HG02798 (cell line): ENCODE measurements at regions not wholly inside any gene's neighbourhood (a gene's known extent, or its start where the extent isn't known, plus 50 kb on each side); places are given as distances from the start of the nearest gene placed in this dataset.
"Not testable (repeated sequence)": the region's sequence is repeated elsewhere in the genome, so short reads cannot be mapped to it uniquely, and the experiment has no call there.

Experiments
- ATAC-seq: cut with Tn5 transposase; IDR thresholded peaks from one replicate; pipeline ENCODE4 v1.9.1; 2021; ENCODE audit warnings: mild to moderate bottlenecking; ENCODE audit not compliant: unreplicated experiment, poor library complexity

DNA sequence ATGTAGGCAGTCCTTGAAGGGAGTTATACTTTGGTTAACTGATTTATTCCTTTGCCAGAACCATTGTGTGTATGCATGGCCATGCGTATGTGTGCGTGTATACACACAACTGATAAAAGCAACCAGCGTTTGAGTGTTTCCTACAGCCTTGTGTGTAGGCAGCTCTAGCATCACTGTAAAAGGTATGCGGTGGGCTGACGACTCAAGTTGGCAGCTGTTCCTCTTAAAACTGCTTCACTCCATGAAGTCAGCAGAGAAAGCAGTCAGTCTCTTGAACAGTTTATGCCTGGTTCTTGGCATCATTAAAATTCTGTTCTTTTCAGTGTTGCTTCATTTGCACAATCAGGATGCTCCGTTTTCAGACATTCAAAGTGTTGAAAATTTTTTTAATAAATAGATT, 103.5 kb upstream of the FRMPD4 start:
- no peak for ATAC-seq

GRCh38 chrX:12042615-12043014, 95.7 kb upstream of the FRMPD4 start:
- no peak for ATAC-seq

- no peak for ATAC-seq
These were observed 86.2 kb upstream of the FRMPD4 start for GRCh38 chrX:12052109-12052508.

DNA sequence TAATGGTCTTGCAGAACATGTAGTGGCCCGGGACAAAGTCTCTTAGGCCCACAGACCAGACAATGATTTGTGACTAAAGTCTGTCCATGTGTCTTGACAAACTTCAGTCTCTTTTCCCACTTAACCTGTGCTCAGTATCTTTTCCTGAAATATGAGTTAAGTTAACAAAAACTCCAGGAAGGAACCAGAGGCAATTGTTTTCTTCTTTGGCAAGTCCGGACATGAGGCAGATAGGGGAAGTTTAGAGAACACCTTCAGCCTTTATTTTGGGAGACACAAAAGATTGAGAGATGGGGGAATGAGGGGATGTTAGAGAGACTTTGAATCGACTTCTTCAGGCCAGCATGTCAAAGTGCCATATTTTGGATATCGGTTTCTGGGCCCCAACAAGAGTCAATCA, 80.2 kb upstream of the FRMPD4 start:
- ATAC-seq, result no peak

DNA sequence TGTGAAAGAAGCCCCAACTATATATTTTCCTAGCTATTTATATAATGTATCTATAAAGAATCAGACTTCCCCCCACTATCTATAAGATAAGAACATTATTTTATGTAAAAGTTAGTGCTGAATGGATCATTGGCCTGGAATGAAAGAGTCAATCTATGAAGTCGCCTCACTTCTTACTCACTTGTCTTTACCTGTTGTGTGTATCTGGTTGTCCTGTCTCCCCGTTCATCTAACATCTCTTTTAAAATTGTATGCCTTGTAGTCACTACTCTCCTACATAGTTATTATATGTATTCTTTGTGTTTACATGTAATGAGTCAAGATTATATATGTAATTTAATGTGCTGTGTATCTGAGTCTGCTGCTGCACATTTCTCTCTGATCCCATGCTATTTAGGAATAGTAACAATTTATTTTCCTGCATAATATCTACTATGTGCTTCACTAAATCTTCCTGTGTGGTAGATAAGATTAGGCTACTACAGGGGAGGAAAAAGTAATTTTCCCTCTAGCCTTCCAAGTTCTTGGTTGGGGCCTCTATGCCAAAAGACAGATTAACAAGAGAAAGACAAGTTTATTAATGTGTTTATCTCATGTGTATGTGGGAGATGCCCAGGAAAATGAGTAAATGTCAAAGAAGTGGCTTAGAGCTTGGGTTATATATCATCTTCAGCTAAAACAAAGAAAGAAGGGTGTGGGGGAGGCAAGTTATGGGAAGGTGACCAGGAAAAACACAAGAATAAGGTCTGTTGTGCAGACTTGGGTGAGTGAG, 77.6 kb upstream of the FRMPD4 start:
- no peak for ATAC-seq

GRCh38 chrX:12065251-12065650, 73.0 kb upstream of the FRMPD4 start:
- no peak for ATAC-seq

GRCh38 chrX:12076046-12076445, 62.2 kb upstream of the FRMPD4 start:
- no peak for ATAC-seq

DNA sequence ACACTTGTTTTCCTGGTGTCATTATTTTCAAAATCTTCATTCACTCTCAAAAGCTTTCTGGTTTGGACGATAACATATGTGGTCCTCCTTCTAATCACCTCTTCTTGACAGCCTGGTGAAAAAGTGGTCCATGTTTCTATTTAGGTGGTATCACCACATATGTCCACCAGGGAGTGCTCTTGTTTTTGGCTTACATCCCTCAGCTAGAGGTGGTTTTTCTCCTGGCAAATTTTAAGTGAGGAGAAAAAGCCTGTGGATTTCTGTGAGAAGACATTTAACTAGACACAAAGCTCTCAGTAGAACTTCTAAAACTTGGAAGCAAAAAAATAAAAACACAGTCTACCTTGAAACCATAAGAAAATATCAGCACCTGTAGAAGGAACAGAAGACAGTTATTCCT, 58.0 kb upstream of the FRMPD4 start:
- no peak for ATAC-seq

- ATAC-seq, result not testable (repeated sequence)
These were observed 55.3 kb upstream of the FRMPD4 start for GRCh38 chrX:12082959-12083358.
